Glomerular visceral epithelial cell (primary cell): ENCODE measurements at regions not wholly inside any gene's neighbourhood (a gene's known extent, or its start where the extent isn't known, plus 50 kb on each side); places are given as distances from the start of the nearest gene placed in this dataset.
A peak's percentile ranks its signal among the peaks of the same experiment; 100 is the strongest.

Experiments used
- DNase-seq: peaks from one replicate; pipeline ENCODE4 v3.0.0-alpha.2; 2016; ENCODE audit errors: extremely low spot score

GRCh38 chr15:92565351-92566125 is 90.0 kb downstream of the FAM174B start:
- DNase-seq = no peak

GRCh38 chr15:92561754-92562153 is 93.8 kb downstream of the FAM174B start:
- DNase-seq = no peak

GRCh38 chr15:92553317-92553716 is 102.3 kb downstream of the FAM174B start:
- DNase-seq = no peak

- DNase-seq = no peak
Observed at GRCh38 chr15:92545996-92546395, 109.6 kb downstream of the FAM174B start.

- DNase-seq = no peak
Observed at GRCh38 chr15:92541291-92542200, 114.0 kb downstream of the FAM174B start.

- DNase-seq = no peak
Observed at GRCh38 chr15:92538115-92538514, 117.5 kb downstream of the FAM174B start.

GRCh38 chr15:92533298-92533697 is 122.3 kb downstream of the FAM174B start:
- no peak for DNase-seq

GRCh38 chr15:92531406-92531805 is 124.2 kb downstream of the FAM174B start:
- DNase-seq = no peak

- no peak for DNase-seq
Observed at GRCh38 chr15:92528736-92529135, 126.8 kb downstream of the FAM174B start.

- DNase-seq = no peak
Observed at GRCh38 chr15:92527197-92527596, 128.4 kb downstream of the FAM174B start.

- DNase-seq = no peak
Observed at GRCh38 chr15:92525758-92526245, 129.8 kb downstream of the FAM174B start.

- no peak for DNase-seq
Observed at GRCh38 chr15:92524874-92525565, 130.6 kb downstream of the FAM174B start.

GRCh38 chr15:92524161-92524560 is 130.5 kb downstream of the ST8SIA2 start:
- DNase-seq = no peak

GRCh38 chr15:92523176-92523575 is 129.5 kb downstream of the ST8SIA2 start:
- DNase-seq = no peak

GRCh38 chr15:92521624-92522008 is 127.9 kb downstream of the ST8SIA2 start:
- DNase-seq = peak; percentile 48

GRCh38 chr15:92520914-92521623 is 127.4 kb downstream of the ST8SIA2 start:
- DNase-seq = no peak

GRCh38 chr15:92519709-92520108 is 126.0 kb downstream of the ST8SIA2 start:
- no peak for DNase-seq
